Left ventricle myocardium inferior (tissue), 1 donor: ENCODE measurements at regions not wholly inside any gene's neighbourhood (a gene's known extent, or its start where the extent isn't known, plus 50 kb on each side); places are given as distances from the start of the nearest gene placed in this dataset.

Source experiments
- DNase-seq: peaks from one replicate; pipeline ENCODE4 v3.0.0-alpha.2; 2020
- H3K27ac ChIP-seq: fragments of 200-600 bp; replicated peaks from 2 replicates; pipeline ENCODE4 v1.8.0; 2021
- H3K27me3 ChIP-seq: fragments of 200-600 bp; 2 replicates; pipeline ENCODE4 v1.8.0; 2021; ENCODE audit warnings: low read depth
- H3K36me3 ChIP-seq: fragments of 200-600 bp; 2 replicates; pipeline ENCODE4 v1.8.0; 2021
- H3K4me1 ChIP-seq: fragments of 200-600 bp; 2 replicates; pipeline ENCODE4 v1.8.0; 2021
- H3K4me3 ChIP-seq: fragments of 200-600 bp; 2 replicates; pipeline ENCODE4 v1.8.0; 2021; ENCODE audit warnings: mild to moderate bottlenecking, moderate library complexity
- H3K9me3 ChIP-seq: fragments of 200-600 bp; replicated peaks from 2 replicates; pipeline ENCODE4 v1.8.0; 2021
- intact Hi-C: fragments of 100-400 bp; cut with micrococcal nuclease; formaldehyde crosslinking; loops from one replicate; pipeline ENCODE4 v1.11.0; 2022
- TF ChIP-seq, protein P1 (sequence below): fragments of 200-600 bp; IDR thresholded peaks from 2 replicates; pipeline ENCODE4 v1.8.0; 2021; ENCODE audit warnings: antibody characterized with exemption, mild to moderate bottlenecking, borderline replicate concordance
- donor health status: DM: no; HTN: yes; CAD: no; lungs with severe emphysema.

- TF ChIP-seq, protein P1, sequence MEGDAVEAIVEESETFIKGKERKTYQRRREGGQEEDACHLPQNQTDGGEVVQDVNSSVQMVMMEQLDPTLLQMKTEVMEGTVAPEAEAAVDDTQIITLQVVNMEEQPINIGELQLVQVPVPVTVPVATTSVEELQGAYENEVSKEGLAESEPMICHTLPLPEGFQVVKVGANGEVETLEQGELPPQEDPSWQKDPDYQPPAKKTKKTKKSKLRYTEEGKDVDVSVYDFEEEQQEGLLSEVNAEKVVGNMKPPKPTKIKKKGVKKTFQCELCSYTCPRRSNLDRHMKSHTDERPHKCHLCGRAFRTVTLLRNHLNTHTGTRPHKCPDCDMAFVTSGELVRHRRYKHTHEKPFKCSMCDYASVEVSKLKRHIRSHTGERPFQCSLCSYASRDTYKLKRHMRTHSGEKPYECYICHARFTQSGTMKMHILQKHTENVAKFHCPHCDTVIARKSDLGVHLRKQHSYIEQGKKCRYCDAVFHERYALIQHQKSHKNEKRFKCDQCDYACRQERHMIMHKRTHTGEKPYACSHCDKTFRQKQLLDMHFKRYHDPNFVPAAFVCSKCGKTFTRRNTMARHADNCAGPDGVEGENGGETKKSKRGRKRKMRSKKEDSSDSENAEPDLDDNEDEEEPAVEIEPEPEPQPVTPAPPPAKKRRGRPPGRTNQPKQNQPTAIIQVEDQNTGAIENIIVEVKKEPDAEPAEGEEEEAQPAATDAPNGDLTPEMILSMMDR, result no peak
- Histone ChIP-seq H3K27me3 (no peaks in the 10 kb centered on the region), H3K36me3 (no peaks in the 10 kb centered on the region), H3K9me3 (peaks cover 4% of the 10 kb centered on the region), H3K4me3 (no peak overlapping the region), H3K27ac (no peak overlapping the region), H3K4me1 (no peaks in the 10 kb centered on the region)
- intact Hi-C loops, result no loop called here
- no peak for DNase-seq
These were observed 315.6 kb upstream of the THBS1 start for GRCh38 chr15:39265261-39265660.

- no peaks in the 10 kb centered on the region for H3K27me3 ChIP-seq
- TF ChIP-seq, protein P1, result no peak
- H3K36me3 ChIP-seq, result no peaks in the 10 kb centered on the region
- H3K27ac ChIP-seq, result no peak overlapping the region
- no peak for DNase-seq
- H3K4me3 ChIP-seq, result no peak overlapping the region
- H3K9me3 ChIP-seq, result peaks cover 4% of the 10 kb centered on the region
- H3K4me1 ChIP-seq, result no peaks in the 10 kb centered on the region
- intact Hi-C loops, result no loop called here
These were observed 314.0 kb upstream of the THBS1 start for GRCh38 chr15:39266890-39267289.

GRCh38 chr15:39267685-39268084 lies 313.2 kb upstream of the THBS1 start:
- TF ChIP-seq, protein P1, result no peak
- H3K36me3 ChIP-seq, result no peaks in the 10 kb centered on the region

DNA sequence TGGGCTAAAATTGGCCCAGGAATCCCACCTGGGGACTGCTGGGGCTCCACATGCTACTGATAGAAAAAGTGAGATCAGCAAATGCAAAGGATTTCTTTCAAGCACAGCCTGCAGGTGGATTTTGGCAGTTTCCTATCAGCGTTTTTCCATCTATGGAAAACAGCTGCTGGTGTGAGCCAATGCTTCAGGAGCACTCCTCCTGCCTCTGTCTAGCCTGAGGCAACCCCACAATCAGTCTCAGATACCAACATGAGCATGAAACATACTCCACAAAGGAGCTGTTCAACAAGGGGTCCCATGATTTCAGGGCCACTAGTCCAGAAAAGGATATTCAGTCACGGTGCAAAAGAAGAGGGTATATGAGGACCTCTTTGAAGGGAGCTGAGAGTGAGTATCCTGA lies 311.5 kb upstream of the THBS1 start:
- Histone ChIP-seq H3K36me3 (no peaks in the 10 kb centered on the region), H3K4me3 (no peak overlapping the region), H3K9me3 (no peaks in the 10 kb centered on the region), H3K27me3 (no peaks in the 10 kb centered on the region), H3K27ac (no peak overlapping the region), H3K4me1 (peaks cover 6% of the 10 kb centered on the region)
- no peak for DNase-seq
- intact Hi-C loops, result no loop called here
- TF ChIP-seq, protein P1, result no peak

More at GRCh38 chr15:39267685-39268084, 313.2 kb upstream of the THBS1 start:
- Histone ChIP-seq H3K27ac (no peak overlapping the region), H3K4me1 (no peaks in the 10 kb centered on the region), H3K9me3 (peaks cover 4% of the 10 kb centered on the region), H3K27me3 (no peaks in the 10 kb centered on the region), H3K4me3 (no peak overlapping the region)
- no peak for DNase-seq
- intact Hi-C loops, result no loop called here

- Histone ChIP-seq H3K4me1 (peaks cover 6% of the 10 kb centered on the region), H3K36me3 (no peaks in the 10 kb centered on the region), H3K27me3 (no peaks in the 10 kb centered on the region), H3K9me3 (no peaks in the 10 kb centered on the region), H3K4me3 (no peak overlapping the region), H3K27ac (no peak overlapping the region)
- TF ChIP-seq, protein P1, result no peak
- no peak for DNase-seq
- intact Hi-C loops, result no loop called here
These were observed 311.1 kb upstream of the THBS1 start for GRCh38 chr15:39269821-39270220.
